NCI-H2107 treated with DMSO at 0.1 percent for 48 hours (cell line): ENCODE measurements at regions not wholly inside any gene's neighbourhood (a gene's known extent, or its start where the extent isn't known, plus 50 kb on each side); places are given as distances from the start of the nearest gene placed in this dataset.
"Not testable (repeated sequence)": the region's sequence is repeated elsewhere in the genome, so short reads cannot be mapped to it uniquely, and the experiment has no call there.

ENCODE experiments used
- DNase-seq: peaks from one replicate; lab custom pipeline; 2025; ENCODE audit not compliant: unreplicated experiment; lab: John Stamatoyannopoulos, UW

DNA sequence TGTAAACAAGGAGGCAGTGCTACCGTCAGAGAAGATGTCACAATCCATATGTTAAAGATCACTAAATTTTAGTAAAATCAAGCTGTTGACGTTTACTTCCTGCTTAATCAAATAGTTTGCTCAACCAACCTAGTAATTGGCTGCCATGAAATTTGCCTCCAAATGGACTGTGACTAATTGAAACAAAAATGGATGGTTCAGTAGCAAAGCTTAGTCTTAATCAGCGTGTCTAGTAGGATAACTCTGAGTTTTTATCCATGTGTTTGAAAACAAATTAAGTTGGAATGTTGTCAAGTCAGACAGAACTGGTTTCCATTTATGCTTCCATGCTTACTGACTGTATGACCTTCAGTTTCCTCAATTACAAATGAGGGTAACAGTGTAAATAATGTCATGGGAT lies 1456.7 kb upstream of the CELF2 start:
- no peak for DNase-seq

DNA sequence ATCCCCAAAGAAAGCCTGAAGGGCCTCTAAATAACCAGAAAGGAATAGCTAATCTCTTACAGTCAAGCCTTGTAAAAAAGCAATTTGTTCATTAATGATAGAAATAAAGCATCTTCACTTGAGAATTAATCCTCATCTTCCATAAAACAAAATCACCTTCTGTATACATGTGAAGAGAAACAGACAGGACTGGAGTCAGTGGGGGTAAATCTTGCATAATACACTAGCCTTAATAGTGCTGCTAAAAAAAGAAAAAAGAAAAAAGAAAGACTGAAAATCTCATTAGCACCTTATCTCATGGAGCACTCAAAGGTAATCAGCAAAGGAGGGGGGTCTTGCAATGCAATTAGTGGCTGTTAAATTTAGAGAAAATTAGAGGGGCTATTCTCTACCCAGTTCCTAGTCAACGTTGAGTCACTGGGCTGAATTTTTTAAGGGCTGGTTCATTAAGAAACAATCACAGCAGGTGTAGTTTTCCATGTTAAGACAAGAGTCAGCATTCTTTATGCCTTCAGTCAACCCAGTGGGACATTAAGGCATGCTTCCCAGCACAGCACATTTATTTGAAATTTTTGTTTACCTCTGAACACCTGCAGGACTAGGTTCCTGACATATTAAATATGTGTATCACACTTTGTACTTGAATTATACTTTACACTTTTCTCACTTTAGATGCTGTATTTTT lies 1455.7 kb upstream of the CELF2 start:
- no peak for DNase-seq

DNA sequence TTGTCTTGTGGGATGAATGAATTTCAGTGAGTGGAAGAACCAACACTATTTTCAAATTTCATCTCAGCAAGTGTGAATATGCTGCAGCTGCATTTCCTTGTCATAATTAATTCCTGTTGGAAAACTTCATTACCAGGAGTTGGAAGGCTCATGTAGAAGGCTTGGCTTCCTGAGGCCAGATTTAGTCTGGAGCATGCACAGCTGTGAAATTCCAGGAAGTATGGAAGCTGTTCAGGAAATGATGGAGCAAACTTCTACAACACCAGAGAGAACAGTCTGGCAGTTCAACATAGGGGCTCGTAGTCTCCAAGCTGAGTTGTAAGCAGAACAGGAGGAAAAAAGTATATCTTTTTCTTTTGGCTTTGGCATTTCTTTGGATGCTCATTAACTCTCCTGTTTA lies 1439.9 kb upstream of the CELF2 start:
- no peak for DNase-seq

DNA sequence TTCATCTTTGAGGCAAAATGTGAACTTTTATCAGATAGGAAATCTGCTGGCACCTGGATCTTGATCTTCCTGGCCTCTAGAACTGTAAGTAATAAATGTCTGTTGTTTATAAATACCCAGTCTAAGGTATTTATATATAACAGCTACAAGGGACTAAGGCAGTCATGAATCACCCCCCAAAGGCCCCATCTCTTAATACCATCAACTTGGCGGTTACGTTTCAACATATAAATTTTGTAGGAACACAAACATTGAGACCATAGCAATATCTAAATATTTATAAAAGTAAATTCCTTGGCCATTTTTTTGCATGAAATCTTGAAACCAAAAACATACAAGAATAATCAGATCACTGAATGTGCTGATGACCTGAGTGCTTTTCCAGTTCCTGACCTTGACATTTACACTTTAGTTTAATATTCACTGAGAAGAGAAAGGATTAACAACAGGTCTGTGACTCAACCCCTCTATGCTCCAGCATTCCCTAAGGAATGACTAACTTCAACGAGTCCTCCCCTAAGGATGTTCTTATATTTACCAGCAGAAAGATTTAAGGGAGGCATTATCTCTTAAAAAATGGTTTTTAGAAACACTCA lies 1438.5 kb upstream of the CELF2 start:
- no peak for DNase-seq

DNA sequence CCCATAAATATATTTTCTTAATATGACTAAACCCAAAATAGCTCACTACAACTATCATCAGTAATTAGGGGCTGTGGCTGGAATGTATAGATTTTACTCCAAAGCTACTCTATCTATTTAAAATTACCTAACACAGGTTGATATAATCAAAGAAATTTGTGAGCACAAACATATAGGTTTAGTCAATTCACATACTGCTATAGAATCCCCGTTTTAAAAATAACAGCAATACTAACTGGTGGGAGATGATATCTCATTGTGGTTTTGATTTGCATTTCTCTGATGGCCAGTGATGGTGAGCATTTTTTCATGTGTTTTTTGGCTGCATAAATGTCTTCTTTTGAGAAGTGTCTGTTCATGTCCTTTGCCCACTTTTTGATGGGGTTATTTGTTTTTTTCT lies 1434.9 kb upstream of the CELF2 start:
- not testable (repeated sequence) for DNase-seq

DNA sequence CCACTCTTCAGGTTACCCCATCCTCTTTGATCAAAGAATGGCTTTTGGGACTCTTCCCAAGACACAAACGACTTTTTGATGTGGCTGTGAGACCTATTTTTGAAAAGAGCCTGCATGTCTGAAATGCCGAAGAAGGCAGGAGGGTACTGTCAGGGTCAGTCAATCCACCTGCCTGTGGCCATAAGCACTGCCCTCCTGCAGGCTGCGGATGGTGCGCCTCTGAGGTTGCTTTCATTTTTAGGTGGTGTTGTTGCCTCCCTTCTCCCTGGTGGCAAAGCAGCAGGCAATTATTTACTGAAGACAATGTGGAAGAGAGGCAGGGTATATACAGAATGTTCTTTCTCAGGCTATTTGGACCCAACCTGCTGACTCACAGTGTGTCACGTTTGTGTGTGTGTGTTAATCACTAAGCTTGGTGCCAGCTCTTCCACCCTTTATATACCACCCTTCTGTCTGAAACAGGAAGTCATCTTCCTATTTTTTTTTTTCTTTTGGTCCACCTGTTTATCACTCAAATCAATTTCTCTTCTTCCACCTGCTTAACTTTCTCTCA lies 1421.2 kb upstream of the CELF2 start:
- DNase-seq = no peak

DNA sequence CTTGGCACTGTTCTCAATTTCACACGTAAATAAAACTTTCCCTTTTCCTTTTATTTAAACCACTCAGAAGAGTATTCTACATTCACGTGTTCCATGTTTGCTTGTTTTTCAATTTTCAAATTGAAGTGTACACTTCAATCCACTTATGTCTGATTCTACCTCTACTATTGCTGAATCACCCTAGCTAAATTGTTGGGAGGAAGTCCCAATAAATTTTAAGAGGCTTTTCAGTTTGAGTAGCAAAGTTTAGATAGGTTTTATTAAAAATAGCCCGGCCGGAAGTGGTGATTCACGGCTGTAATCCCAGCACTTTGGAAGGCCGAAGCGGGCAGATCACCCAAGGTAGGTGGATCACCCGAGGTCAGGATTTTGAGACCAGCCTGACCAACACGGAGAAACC lies 1414.7 kb upstream of the CELF2 start:
- DNase-seq = no peak

DNA sequence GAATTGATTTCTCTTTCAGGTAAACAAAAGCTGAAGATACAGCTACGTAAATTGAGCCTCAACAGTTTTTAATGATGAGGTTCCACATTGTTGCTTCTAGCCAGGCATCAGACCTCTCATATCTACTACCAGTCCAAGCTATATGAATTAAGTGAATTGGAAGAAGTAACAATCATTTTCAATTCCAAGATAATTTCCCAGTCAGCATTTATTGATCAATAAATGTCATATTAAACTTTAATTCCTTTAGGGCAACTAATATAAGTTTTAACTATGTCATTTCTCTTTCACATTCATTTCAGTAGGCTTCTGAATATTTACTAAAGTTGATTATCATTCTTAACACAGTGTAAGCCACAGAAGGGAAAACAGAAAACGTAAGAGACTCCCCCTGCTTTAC lies 1413.7 kb upstream of the CELF2 start:
- DNase-seq = no peak

DNA sequence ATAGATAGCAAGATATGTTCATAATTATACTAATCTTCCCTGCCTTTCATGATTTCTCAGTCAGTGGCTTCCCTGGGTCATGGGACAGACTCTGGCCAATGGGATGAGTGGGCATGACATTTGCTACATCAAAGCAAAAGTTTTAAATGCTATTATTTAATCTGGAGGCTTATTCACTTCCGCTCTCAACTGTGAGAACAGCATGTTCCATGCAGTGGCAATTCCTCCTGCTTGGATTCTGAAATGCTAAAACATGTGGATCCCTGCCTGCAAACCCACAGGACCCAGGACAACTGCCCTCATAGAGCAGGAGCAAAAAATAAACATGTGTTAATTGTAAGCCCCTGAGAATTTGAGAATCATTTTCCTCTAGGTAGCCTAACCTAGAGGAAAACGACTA lies 1412.4 kb upstream of the CELF2 start:
- DNase-seq = no peak

DNA sequence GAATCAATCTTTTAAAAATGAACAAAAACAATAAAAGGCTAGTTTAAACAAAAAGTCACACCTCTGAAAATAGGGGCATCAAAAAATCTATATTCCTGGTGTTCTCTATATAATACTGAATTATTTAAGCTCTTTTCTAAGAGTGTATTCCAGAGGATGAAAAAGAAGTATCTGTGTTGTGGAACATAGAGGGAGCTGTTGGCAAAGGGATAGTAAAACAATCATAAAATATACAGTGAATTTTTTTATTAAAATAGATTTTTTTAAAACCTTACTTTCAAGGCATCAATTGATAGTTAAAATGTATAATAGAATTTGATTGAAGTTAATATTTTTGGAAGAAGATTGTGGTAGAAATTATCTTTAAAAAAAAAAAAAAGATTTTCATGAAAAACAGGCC lies 1409.1 kb upstream of the CELF2 start:
- no peak for DNase-seq

DNA sequence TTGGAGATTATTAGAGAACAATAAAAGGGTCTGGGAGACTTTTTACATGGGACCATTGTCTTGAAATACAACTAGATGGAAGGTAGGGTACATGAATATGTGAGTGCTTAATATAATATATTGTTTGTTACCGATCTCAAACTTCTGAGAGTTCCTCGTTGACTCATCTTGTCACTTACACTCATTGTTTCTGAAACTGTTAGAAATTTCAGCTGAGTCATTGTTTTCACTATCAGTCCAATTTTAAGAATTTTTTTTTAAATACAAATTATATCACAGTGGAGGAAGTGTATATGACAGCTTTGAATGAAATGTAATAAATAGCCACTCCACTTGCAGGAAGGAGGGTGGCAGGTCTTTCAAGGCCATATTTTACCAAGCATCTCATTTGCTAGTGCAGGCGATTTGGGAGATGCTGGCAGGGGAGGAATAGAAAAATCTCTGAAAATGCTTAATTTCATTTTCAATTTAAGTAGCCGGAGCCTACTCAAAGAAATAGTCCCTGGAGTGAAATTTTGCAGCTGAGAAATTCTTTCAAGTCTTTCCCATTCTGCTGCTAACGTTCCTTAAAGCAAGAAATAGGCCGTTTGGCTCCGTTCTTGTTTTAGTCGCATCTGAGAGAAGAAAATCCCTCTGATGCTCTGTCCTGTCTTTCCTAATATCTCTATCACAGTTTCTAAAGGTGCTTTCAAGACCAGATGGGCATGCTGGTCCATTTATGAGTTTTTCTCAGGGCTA lies 1404.2 kb upstream of the CELF2 start:
- DNase-seq = no peak

DNA sequence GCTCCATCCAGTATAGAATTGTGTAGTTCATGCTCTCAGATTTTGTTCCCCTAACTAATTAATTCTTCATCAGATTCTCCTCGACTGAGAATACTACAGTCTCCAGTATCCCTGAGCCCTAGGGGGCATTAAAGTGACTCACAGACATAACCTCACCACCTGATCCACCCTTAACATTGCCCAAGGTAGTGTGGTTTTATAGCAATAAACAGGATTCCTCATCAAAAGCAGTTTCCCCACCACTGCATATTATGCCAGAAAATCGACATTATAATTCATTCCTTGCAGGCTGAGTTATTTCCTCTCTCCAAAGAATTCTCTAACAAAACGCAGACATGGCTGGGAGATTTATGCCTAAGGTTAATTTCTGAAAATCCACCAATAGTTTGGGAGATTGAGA lies 1402.5 kb upstream of the CELF2 start:
- no peak for DNase-seq

DNA sequence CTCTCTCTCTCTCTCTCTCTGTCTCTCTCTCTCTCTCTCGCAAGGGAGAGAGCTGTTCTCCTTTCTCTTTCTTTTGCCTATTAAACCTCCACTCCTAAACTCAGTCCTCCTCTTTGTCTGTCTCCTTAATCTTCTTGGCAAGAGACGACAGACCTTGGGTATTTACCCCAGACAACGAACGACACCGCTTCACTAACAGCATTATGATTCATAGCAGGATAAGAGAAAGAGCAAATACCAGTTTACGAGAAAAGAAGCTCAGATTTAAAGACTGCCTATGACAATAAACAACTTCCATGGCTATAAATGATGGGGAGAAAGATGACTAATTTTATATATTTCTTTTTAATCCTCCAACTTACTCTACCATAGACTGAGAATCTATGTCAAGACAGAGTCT lies 1396.5 kb upstream of the CELF2 start:
- DNase-seq = no peak

DNA sequence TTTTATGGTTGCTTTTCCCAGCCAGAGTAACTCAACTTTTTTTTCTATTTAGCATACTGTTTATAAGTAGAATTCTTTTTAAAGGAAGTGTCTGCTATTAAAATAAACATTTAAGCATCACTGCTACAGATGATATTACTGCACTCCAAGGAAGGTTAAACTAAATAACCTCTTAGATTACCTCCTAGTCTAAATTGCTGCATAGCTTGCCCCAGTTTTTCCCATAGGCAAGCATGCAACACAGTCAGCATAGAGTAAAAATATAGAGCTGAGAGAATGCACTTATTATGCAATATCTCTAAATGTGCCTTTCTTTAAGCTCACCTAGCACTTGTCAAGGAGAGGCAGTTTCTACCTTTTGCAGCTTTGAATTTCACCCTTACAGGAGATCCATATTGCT lies 1392.4 kb upstream of the CELF2 start:
- DNase-seq = no peak

DNA sequence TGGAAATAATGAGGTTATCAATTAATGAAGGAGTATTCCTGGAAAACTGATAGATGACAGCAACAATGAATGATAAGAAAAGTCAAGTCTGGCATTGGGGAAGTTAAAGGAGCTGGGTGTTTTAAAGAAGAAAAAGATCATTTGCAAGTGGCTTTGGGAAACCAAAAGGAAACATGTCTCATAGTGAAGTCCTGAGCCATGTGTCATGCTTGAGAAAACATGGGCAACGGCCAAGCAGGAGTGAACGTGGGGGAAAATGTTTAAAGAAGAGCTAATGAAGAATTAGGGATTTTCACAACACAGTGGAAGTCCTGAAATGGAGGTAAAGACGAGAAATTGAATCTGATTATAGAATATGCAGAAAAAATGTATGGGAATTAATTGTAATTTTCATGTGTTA lies 1383.2 kb upstream of the CELF2 start:
- no peak for DNase-seq

DNA sequence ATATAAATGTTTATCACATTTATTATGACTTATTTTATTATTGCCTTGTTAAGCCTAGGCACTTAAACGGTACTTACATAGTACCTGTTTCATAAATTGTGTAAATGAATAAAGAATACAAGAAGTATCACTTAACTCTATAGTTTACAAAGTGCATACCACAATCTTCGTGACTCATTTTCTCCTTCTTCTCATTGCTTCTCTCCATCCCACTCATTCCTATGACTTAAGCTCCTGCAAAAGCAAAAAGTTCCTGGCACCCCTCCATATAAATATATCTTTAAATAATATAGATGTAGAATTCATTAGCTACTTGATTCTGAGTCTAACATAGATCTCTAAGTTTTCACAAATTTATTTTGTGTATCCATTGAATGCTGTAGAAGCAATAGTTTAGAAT lies 1382.0 kb upstream of the CELF2 start:
- DNase-seq = no peak

DNA sequence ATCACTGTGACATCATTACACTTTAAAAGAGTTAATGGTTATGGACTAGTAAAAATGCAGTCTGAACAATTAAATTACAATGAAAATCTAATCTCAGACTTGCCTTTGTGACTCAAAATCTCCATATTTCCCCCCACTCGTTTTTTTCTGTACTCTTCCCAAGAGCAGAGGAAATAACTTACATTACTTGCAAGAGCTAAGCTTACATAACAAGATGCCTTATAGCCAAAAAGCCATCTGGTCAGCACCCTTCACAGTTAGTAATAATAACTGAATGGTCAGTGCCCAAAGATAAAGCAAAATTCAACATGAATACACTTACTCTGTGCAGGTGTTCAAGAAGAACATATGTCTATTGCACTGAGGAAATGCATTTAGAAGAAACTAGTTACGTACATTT lies 1381.5 kb upstream of the CELF2 start:
- DNase-seq = no peak

DNA sequence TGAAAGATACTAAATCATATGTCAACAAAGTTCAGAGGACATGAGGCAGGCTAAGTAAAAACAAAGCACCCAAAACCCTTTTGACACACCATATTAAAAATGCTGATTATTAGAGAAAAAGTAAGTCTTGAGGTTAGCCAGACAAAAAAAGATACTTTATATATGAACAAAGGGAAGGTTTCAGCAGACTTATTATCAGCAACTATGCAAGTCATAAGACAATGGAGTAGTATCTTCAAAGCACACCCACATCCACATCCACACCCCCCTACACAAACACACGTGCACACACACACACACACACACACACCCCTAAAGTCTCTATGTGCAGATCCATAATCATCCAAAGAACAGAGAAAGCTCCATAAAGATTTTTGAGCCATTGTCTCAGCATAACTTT lies 1373.9 kb upstream of the CELF2 start:
- DNase-seq = no peak

DNA sequence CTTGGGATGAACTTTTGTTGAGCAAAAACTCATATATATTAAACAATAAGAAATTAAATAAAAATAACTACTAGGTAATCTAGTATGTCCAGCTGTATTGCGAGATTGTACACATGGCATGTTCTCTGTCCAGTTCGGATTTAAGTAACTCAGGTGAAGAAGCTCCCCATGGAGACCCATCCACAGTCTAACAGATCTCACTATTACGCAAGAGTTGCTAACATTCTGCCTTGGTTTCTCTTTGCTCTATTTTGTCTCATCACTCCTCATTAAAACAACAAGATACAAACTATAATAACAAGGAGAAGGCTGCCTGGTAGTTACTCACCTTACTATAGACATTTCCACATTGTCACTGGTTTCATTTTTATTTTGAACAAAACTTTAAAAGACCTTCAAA lies 1372.3 kb upstream of the CELF2 start:
- no peak for DNase-seq

DNA sequence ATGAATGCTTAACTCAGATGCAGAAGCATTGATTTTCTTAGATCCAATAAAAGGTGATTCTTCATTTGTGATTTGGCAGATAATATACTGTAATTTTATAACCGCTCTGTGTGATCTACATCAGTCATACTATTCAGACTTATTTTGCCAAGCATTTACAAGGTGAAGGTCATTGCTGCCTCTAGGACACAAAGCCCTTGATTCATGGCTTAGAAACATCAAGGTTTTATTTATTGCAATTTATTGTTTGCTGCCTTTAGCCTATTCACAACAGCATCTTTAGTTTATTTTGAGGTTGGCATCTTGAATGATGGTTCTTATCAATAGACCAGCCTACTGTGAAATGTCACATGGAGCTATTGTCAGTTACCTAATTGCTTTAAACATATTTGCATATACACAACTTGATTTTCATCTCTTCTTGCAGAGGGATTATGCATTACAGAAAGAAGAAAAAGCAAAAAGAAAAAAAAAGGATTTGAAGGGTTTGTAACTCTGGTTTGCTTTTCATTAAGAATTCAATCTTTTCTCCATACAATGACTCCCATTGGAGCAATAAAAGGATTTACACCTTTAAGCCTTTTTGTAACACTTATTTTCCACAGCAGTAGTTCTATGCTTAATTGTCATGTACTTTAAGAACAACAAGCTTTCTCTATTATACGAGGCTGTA lies 1371.6 kb upstream of the CELF2 start:
- no peak for DNase-seq

DNA sequence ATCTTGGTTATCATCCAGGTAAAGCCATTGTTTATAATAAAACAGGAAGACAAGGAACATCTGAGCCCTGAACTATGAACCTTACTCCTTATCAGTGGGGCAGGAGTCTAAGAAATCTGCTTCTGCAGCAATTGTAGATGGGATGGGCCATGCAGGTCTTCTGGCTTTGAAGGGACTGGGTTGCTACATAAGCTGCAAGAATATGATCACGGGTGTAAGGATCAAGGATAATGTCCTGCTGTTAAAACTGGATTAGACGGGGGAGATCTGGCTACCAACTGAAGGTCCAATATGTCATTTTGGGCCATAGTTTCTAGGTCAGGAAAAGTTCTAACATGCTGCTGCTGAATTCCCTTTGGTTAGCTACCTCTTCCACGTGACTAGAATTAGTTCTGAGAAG lies 1363.4 kb upstream of the CELF2 start:
- DNase-seq = no peak

DNA sequence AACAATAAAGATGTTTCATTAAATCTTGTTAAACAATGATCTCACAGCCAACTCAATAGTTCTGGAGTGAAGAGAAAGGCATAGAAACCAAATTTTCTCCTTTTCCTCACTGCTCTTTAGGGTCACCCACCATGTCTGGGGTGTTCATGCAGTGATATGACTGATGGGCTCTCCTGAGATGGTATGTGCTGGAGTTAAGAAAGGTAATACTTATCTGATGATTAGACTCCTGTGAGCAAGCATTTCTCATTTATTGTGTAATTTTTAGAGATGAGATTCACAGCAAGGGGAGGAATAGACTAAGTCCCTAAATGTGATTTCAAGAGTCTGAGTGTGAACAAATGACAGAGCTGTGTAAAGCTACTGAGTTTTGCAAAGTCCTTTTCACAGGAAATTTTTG lies 1361.3 kb upstream of the CELF2 start:
- no peak for DNase-seq
